Neural cell (in vitro differentiated cells): ENCODE measurements at regions not wholly inside any gene's neighbourhood (a gene's known extent, or its start where the extent isn't known, plus 50 kb on each side); places are given as distances from the start of the nearest gene placed in this dataset.

Experiments
- CTCF ChIP-seq: fragments of 450-650 bp; IDR thresholded peaks from 2 replicates; pipeline ENCODE4 v1.5.1; 2014; ENCODE audit warnings: antibody characterized with exemption, mild to moderate bottlenecking, moderate library complexity; ENCODE audit not compliant: poor library complexity, severe bottlenecking
- EZH2 ChIP-seq: fragments of 200-600, 300-800 bp; shearing (Covaris generic), sonication (generic); IDR thresholded peaks from 2 replicates; pipeline ENCODE4 v1.6.1; 2014; ENCODE audit warnings: antibody characterized with exemption, low read length, borderline replicate concordance, mild to moderate bottlenecking; ENCODE audit not compliant: insufficient read depth, poor library complexity, severe bottlenecking
- MXI1 ChIP-seq: fragments of 450-650 bp; conservative IDR thresholded peaks from 2 replicates; pipeline ENCODE4 v1.6.1; 2014; ENCODE audit warnings: antibody characterized with exemption, mild to moderate bottlenecking; ENCODE audit not compliant: poor library complexity, severe bottlenecking
- RAD21 ChIP-seq: fragments of 450-650 bp; conservative IDR thresholded peaks from 2 replicates; pipeline ENCODE4 v1.6.1; 2014; ENCODE audit warnings: antibody characterized with exemption, mild to moderate bottlenecking, moderate library complexity
- REST ChIP-seq: IDR thresholded peaks from 2 replicates; pipeline ENCODE4 v1.6.1; 2012; ENCODE audit warnings: borderline replicate concordance

GRCh38 chr1:216815260-216816131 is 92.3 kb upstream of the ESRRG start:
- TF ChIP-seq CTCF: no peak
- no peak for TF ChIP-seq EZH2
- TF ChIP-seq MXI1: no peak
- no peak for TF ChIP-seq RAD21
- no peak for TF ChIP-seq REST
